HUES64 (cell line): ENCODE measurements at regions not wholly inside any gene's neighbourhood (a gene's known extent, or its start where the extent isn't known, plus 50 kb on each side); places are given as distances from the start of the nearest gene placed in this dataset.

Experiments
- H3K27ac ChIP-seq: 2 replicates; pipeline ENCODE4 v1.7.0; 2013; ENCODE audit warnings: low read depth, low read length, inconsistent platforms
- H3K27me3 ChIP-seq: 2 replicates; pipeline ENCODE4 v1.6.1; 2013; ENCODE audit warnings: mild to moderate bottlenecking, low read length; ENCODE audit not compliant: insufficient read depth
- H3K36me3 ChIP-seq: 2 replicates; pipeline ENCODE4 v1.6.1; 2013; ENCODE audit warnings: mild to moderate bottlenecking, low read length; ENCODE audit not compliant: insufficient read depth
- H3K4me1 ChIP-seq: 2 replicates; pipeline ENCODE4 v1.6.1; 2013; ENCODE audit warnings: mild to moderate bottlenecking, low read length, moderate library complexity; ENCODE audit not compliant: insufficient read depth
- H3K4me3 ChIP-seq: 2 replicates; pipeline ENCODE4 v1.5.1; 2013; ENCODE audit warnings: mild to moderate bottlenecking, low read length, moderate library complexity
- H3K9ac ChIP-seq: 2 replicates; pipeline ENCODE4 v1.6.1; 2013; ENCODE audit warnings: mild to moderate bottlenecking, low read depth, low read length
- H3K9me3 ChIP-seq: 2 replicates; pipeline ENCODE4 v1.6.1; 2013; ENCODE audit warnings: low read depth, low read length; ENCODE audit not compliant: insufficient read depth
- WGBS: fragments of 150-250, 120-280 bp; methylation state at CpG from one replicate; pipeline ENCODE4 v1.1.7; 2013; ENCODE audit warnings: missing lambda C conversion rate; 5-methylcytosine and 5-hydroxymethylcytosine counted together

- H3K27ac ChIP-seq, result no peak overlapping the region
- WGBS, result 85% methylated on average over 9 of the region's 9 CpGs
- no peak overlapping the region for H3K9ac ChIP-seq
- no peak overlapping the region for H3K4me3 ChIP-seq
- H3K9me3 ChIP-seq, result no peaks in the 10 kb centered on the region
- H3K27me3 ChIP-seq, result no peaks in the 10 kb centered on the region
- H3K4me1 ChIP-seq, result 0 out of 2 replicates have a peak, but pooled peaks cover 2% of the 10 kb centered on the region
- H3K36me3 ChIP-seq, result no peaks in the 10 kb centered on the region
These were observed 911.4 kb upstream of the ZEB2 start for GRCh38 chr2:145431181-145431951.

- H3K27ac ChIP-seq, result no peak overlapping the region
- H3K4me1 ChIP-seq, result no peaks in the 10 kb centered on the region
- no CpG with 5 or more reads among the region's 1 CpG for WGBS
- no peak overlapping the region for H3K4me3 ChIP-seq
- no peaks in the 10 kb centered on the region for H3K27me3 ChIP-seq
- peaks cover 7% of the 10 kb centered on the region; the same call in 1 of the 2 replicates for H3K9me3 ChIP-seq
- no peaks in the 10 kb centered on the region for H3K36me3 ChIP-seq
- no peak overlapping the region for H3K9ac ChIP-seq
These were observed 903.9 kb upstream of the ZEB2 start for GRCh38 chr2:145423809-145424208.

- H3K4me3 ChIP-seq, result no peak overlapping the region
- WGBS, result 100% methylated on average over 1 of the region's 1 CpG
- H3K9me3 ChIP-seq, result peaks cover 7% of the 10 kb centered on the region; the same call in 1 of the 2 replicates
- H3K27ac ChIP-seq, result no peak overlapping the region
- H3K4me1 ChIP-seq, result no peaks in the 10 kb centered on the region
- no peaks in the 10 kb centered on the region for H3K36me3 ChIP-seq
- H3K9ac ChIP-seq, result no peak overlapping the region
- no peaks in the 10 kb centered on the region for H3K27me3 ChIP-seq
These were observed 902.7 kb upstream of the ZEB2 start for GRCh38 chr2:145422576-145422975.

- H3K36me3 ChIP-seq, result no peaks in the 10 kb centered on the region
- H3K27me3 ChIP-seq, result no peaks in the 10 kb centered on the region
- no peak overlapping the region for H3K27ac ChIP-seq
- H3K9me3 ChIP-seq, result peaks cover 7% of the 10 kb centered on the region; the same call in 1 of the 2 replicates
- no peak overlapping the region for H3K9ac ChIP-seq
- no peaks in the 10 kb centered on the region for H3K4me1 ChIP-seq
- H3K4me3 ChIP-seq, result no peak overlapping the region
- 89% methylated on average over 1 of the region's 1 CpG for WGBS
These were observed 901.9 kb upstream of the ZEB2 start for GRCh38 chr2:145421841-145422240.

- Histone ChIP-seq H3K4me1 (no peaks in the 10 kb centered on the region), H3K36me3 (no peaks in the 10 kb centered on the region), H3K9ac (no peak overlapping the region), H3K27me3 (no peaks in the 10 kb centered on the region), H3K9me3 (peaks cover 10% of the 10 kb centered on the region; the same call in 1 of the 2 replicates), H3K4me3 (no peak overlapping the region), H3K27ac (no peak overlapping the region)
- WGBS, result 100% methylated on average over 2 of the region's 2 CpGs
These were observed 896.7 kb upstream of the ZEB2 start for GRCh38 chr2:145416640-145417039.

GRCh38 chr2:145415151-145415550 is 895.2 kb upstream of the ZEB2 start:
- Histone ChIP-seq H3K4me1 (no peaks in the 10 kb centered on the region), H3K36me3 (no peaks in the 10 kb centered on the region), H3K4me3 (no peak overlapping the region), H3K9me3 (peaks cover 3% of the 10 kb centered on the region; the same call in 1 of the 2 replicates), H3K27ac (no peak overlapping the region), H3K27me3 (no peaks in the 10 kb centered on the region), H3K9ac (no peak overlapping the region)
- 100% methylated on average over 1 of the region's 1 CpG for WGBS

GRCh38 chr2:145413261-145414030 is 893.5 kb upstream of the ZEB2 start:
- no peaks in the 10 kb centered on the region for H3K36me3 ChIP-seq
- H3K9me3 ChIP-seq, result peaks cover 3% of the 10 kb centered on the region; the same call in 1 of the 2 replicates
- H3K4me1 ChIP-seq, result no peaks in the 10 kb centered on the region
- no peaks in the 10 kb centered on the region for H3K27me3 ChIP-seq
- WGBS, result 100% methylated on average over 1 of the region's 2 CpGs
- H3K27ac ChIP-seq, result no peak overlapping the region
- no peak overlapping the region for H3K9ac ChIP-seq
- no peak overlapping the region for H3K4me3 ChIP-seq

- no peaks in the 10 kb centered on the region for H3K4me1 ChIP-seq
- H3K9me3 ChIP-seq, result peaks cover 3% of the 10 kb centered on the region; the same call in 1 of the 2 replicates
- no peak overlapping the region for H3K4me3 ChIP-seq
- 100% methylated on average over 3 of the region's 4 CpGs for WGBS
- H3K9ac ChIP-seq, result no peak overlapping the region
- no peak overlapping the region for H3K27ac ChIP-seq
- H3K36me3 ChIP-seq, result no peaks in the 10 kb centered on the region
- H3K27me3 ChIP-seq, result no peaks in the 10 kb centered on the region
These were observed 892.2 kb upstream of the ZEB2 start for GRCh38 chr2:145412155-145412554.

GRCh38 chr2:145411493-145411892 is 891.6 kb upstream of the ZEB2 start:
- WGBS, result 91% methylated on average over 4 of the region's 4 CpGs
- H3K4me1 ChIP-seq, result no peaks in the 10 kb centered on the region
- no peaks in the 10 kb centered on the region for H3K36me3 ChIP-seq
- peaks cover 3% of the 10 kb centered on the region; the same call in 1 of the 2 replicates for H3K9me3 ChIP-seq
- no peak overlapping the region for H3K27ac ChIP-seq
- no peak overlapping the region for H3K9ac ChIP-seq
- no peak overlapping the region for H3K4me3 ChIP-seq
- no peaks in the 10 kb centered on the region for H3K27me3 ChIP-seq

- Histone ChIP-seq H3K9me3 (peaks cover 3% of the 10 kb centered on the region; the same call in 1 of the 2 replicates), H3K4me1 (no peaks in the 10 kb centered on the region), H3K36me3 (no peaks in the 10 kb centered on the region), H3K27ac (no peak overlapping the region), H3K4me3 (no peak overlapping the region), H3K27me3 (no peaks in the 10 kb centered on the region), H3K9ac (no peak overlapping the region)
- 95% methylated on average over 2 of the region's 2 CpGs for WGBS
These were observed 890.2 kb upstream of the ZEB2 start for GRCh38 chr2:145410086-145410485.

- no peaks in the 10 kb centered on the region for H3K9me3 ChIP-seq
- H3K36me3 ChIP-seq, result no peaks in the 10 kb centered on the region
- H3K4me1 ChIP-seq, result no peaks in the 10 kb centered on the region
- no peak overlapping the region for H3K4me3 ChIP-seq
- no peak overlapping the region for H3K9ac ChIP-seq
- H3K27ac ChIP-seq, result no peak overlapping the region
- H3K27me3 ChIP-seq, result no peaks in the 10 kb centered on the region
These were observed 889.1 kb upstream of the ZEB2 start for GRCh38 chr2:145408980-145409379.
